ENCODE measurements at regions not wholly inside any gene's neighbourhood (a gene's known extent, or its start where the extent isn't known, plus 50 kb on each side); places are given as distances from the start of the nearest gene placed in this dataset.

DNA sequence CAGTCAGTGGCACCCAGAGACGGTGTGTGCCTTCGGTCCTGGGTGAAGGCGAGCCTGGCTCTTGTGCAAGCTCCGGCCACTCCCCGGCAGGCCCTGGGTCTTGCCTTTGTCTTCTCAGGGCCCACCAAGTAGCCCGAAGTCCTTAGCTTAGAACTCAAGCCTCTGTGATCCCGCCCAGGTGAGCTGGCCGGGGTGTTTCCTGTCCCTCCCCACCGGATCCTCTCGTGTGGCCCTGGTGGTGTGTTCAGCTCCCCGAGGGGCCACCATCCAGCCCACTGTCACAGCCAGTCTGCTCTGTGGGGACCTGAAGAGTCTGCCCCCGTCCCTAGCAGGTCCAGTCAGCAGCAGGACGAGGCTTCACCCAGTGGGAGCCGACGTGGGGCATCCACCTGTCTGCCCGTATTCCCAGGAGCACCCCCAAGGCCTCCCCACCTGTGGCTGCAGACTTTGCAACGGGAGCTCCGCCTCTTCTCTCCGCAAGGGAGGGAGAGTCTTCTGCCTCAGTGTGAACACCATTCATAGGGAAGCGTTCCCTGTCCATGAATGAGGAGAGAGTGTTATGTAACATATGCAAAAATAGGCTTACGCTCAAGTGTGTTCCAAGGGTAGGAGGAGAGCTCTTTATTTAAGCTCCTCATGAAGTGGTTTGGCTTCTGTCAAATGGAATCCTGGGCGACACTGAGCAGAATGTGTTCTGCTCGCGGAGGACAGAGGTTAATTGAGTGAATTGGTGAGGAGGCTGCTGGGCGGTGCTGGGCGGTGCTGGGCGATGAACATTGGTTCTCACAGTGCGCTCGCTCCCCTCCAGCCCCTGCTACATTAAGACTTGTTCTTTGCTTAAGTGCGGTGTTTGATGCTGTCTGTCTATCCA is 108.9 kb downstream of the CRYAA start:
- Mint-ChIP-seq H3K36me3 (ENCODE audit: low read depth) (no peaks in the 10 kb centered on the region), H3K27me3 (ENCODE audit: insufficient read depth, low read depth, poor library complexity) (peaks cover 26% of the 10 kb centered on the region), H3K27ac (no peak overlapping the region), H3K9me3 (no peaks in the 10 kb centered on the region), H3K4me1 (peaks cover 32% of the 10 kb centered on the region), H3K4me3 (peak overlapping the region; percentile 45; the same call in 1 of the 3 replicates)
- Histone ChIP-seq H3K36me3 (ENCODE audit: insufficient read depth) (no peaks in the 10 kb centered on the region), H3K27me3 (ENCODE audit: insufficient read depth) (no peaks in the 10 kb centered on the region), H4K20me1 (replicated peaks; ENCODE audit: insufficient read depth) (no peaks in the 10 kb centered on the region), H3K9me2 (ENCODE audit: insufficient read depth) (no peaks in the 10 kb centered on the region), H3K79me2 (replicated peaks; ENCODE audit: insufficient read depth) (no peaks in the 10 kb centered on the region), H3F3A (replicated peaks; ENCODE audit: low read depth) (no peaks in the 10 kb centered on the region), H3K4me3 (no peak overlapping the region), H3K4me1 (ENCODE audit: insufficient read depth) (0 out of 2 replicates have a peak, but pooled peaks cover 8% of the 10 kb centered on the region), H3K27ac (ENCODE audit: low read depth) (no peak overlapping the region), H3K4me2 (no peak overlapping the region), H2AFZ (peak overlapping the region; percentile 93)
- ATAC-seq (peak; percentile 69), DNase-seq (ENCODE audit: low spot score) (no peak)
- no peak for TF ChIP-seq POLR2AphosphoS5 (IDR thresholded peaks at IDR 0.05; ENCODE audit: low read depth)
- TF ChIP-seq, protein P1, sequence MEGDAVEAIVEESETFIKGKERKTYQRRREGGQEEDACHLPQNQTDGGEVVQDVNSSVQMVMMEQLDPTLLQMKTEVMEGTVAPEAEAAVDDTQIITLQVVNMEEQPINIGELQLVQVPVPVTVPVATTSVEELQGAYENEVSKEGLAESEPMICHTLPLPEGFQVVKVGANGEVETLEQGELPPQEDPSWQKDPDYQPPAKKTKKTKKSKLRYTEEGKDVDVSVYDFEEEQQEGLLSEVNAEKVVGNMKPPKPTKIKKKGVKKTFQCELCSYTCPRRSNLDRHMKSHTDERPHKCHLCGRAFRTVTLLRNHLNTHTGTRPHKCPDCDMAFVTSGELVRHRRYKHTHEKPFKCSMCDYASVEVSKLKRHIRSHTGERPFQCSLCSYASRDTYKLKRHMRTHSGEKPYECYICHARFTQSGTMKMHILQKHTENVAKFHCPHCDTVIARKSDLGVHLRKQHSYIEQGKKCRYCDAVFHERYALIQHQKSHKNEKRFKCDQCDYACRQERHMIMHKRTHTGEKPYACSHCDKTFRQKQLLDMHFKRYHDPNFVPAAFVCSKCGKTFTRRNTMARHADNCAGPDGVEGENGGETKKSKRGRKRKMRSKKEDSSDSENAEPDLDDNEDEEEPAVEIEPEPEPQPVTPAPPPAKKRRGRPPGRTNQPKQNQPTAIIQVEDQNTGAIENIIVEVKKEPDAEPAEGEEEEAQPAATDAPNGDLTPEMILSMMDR (conservative IDR thresholded peaks at IDR 0.05; ENCODE audit: low read depth in 2 of 2): no peak
- no peak for TF ChIP-seq ZNF331 (CRISPR knock-in tag; IDR thresholded peaks at IDR 0.05; ENCODE audit: low read depth)
- no peak for TF ChIP-seq NANOG (IDR thresholded peaks at IDR 0.05; ENCODE audit: borderline replicate concordance)
- TF ChIP-seq, protein P2, sequence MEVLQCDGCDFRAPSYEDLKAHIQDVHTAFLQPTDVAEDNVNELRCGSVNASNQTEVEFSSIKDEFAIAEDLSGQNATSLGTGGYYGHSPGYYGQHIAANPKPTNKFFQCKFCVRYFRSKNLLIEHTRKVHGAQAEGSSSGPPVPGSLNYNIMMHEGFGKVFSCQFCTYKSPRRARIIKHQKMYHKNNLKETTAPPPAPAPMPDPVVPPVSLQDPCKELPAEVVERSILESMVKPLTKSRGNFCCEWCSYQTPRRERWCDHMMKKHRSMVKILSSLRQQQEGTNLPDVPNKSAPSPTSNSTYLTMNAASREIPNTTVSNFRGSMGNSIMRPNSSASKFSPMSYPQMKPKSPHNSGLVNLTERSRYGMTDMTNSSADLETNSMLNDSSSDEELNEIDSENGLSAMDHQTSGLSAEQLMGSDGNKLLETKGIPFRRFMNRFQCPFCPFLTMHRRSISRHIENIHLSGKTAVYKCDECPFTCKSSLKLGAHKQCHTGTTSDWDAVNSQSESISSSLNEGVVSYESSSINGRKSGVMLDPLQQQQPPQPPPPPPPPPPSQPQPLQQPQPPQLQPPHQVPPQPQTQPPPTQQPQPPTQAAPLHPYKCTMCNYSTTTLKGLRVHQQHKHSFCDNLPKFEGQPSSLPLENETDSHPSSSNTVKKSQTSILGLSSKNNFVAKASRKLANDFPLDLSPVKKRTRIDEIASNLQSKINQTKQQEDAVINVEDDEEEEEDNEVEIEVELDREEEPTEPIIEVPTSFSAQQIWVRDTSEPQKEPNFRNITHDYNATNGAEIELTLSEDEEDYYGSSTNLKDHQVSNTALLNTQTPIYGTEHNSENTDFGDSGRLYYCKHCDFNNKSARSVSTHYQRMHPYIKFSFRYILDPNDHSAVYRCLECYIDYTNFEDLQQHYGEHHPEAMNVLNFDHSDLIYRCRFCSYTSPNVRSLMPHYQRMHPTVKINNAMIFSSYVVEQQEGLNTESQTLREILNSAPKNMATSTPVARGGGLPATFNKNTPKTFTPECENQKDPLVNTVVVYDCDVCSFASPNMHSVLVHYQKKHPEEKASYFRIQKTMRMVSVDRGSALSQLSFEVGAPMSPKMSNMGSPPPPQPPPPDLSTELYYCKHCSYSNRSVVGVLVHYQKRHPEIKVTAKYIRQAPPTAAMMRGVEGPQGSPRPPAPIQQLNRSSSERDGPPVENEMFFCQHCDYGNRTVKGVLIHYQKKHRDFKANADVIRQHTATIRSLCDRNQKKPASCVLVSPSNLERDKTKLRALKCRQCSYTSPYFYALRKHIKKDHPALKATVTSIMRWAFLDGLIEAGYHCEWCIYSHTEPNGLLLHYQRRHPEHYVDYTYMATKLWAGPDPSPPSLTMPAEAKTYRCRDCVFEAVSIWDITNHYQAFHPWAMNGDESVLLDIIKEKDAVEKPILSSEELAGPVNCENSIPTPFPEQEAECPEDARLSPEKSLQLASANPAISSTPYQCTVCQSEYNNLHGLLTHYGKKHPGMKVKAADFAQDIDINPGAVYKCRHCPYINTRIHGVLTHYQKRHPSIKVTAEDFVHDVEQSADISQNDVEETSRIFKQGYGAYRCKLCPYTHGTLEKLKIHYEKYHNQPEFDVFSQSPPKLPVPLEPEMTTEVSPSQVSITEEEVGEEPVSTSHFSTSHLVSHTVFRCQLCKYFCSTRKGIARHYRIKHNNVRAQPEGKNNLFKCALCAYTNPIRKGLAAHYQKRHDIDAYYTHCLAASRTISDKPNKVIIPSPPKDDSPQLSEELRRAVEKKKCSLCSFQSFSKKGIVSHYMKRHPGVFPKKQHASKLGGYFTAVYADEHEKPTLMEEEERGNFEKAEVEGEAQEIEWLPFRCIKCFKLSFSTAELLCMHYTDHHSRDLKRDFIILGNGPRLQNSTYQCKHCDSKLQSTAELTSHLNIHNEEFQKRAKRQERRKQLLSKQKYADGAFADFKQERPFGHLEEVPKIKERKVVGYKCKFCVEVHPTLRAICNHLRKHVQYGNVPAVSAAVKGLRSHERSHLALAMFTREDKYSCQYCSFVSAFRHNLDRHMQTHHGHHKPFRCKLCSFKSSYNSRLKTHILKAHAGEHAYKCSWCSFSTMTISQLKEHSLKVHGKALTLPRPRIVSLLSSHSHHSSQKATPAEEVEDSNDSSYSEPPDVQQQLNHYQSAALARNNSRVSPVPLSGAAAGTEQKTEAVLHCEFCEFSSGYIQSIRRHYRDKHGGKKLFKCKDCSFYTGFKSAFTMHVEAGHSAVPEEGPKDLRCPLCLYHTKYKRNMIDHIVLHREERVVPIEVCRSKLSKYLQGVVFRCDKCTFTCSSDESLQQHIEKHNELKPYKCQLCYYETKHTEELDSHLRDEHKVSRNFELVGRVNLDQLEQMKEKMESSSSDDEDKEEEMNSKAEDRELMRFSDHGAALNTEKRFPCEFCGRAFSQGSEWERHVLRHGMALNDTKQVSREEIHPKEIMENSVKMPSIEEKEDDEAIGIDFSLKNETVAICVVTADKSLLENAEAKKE (CRISPR knock-in tag; IDR thresholded peaks at IDR 0.05): no peak
- TF ChIP-seq EZH2 (IDR thresholded peaks at IDR 0.05; ENCODE audit: low read depth, unreplicated experiment): no peak
- TF ChIP-seq, protein P3, sequence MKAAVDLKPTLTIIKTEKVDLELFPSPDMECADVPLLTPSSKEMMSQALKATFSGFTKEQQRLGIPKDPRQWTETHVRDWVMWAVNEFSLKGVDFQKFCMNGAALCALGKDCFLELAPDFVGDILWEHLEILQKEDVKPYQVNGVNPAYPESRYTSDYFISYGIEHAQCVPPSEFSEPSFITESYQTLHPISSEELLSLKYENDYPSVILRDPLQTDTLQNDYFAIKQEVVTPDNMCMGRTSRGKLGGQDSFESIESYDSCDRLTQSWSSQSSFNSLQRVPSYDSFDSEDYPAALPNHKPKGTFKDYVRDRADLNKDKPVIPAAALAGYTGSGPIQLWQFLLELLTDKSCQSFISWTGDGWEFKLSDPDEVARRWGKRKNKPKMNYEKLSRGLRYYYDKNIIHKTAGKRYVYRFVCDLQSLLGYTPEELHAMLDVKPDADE (IDR thresholded peaks at IDR 0.05): no peak
- no peak for TF ChIP-seq ZNF114 (CRISPR knock-in tag; IDR thresholded peaks at IDR 0.05)
- TF ChIP-seq, protein P4, sequence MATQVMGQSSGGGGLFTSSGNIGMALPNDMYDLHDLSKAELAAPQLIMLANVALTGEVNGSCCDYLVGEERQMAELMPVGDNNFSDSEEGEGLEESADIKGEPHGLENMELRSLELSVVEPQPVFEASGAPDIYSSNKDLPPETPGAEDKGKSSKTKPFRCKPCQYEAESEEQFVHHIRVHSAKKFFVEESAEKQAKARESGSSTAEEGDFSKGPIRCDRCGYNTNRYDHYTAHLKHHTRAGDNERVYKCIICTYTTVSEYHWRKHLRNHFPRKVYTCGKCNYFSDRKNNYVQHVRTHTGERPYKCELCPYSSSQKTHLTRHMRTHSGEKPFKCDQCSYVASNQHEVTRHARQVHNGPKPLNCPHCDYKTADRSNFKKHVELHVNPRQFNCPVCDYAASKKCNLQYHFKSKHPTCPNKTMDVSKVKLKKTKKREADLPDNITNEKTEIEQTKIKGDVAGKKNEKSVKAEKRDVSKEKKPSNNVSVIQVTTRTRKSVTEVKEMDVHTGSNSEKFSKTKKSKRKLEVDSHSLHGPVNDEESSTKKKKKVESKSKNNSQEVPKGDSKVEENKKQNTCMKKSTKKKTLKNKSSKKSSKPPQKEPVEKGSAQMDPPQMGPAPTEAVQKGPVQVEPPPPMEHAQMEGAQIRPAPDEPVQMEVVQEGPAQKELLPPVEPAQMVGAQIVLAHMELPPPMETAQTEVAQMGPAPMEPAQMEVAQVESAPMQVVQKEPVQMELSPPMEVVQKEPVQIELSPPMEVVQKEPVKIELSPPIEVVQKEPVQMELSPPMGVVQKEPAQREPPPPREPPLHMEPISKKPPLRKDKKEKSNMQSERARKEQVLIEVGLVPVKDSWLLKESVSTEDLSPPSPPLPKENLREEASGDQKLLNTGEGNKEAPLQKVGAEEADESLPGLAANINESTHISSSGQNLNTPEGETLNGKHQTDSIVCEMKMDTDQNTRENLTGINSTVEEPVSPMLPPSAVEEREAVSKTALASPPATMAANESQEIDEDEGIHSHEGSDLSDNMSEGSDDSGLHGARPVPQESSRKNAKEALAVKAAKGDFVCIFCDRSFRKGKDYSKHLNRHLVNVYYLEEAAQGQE (IDR thresholded peaks at IDR 0.05; ENCODE audit: unreplicated experiment): no peak
- no peak for TF ChIP-seq CREB1 (CRISPR knock-in tag; IDR thresholded peaks at IDR 0.05; ENCODE audit: low read depth)
- TF ChIP-seq STAT1 (IDR thresholded peaks at IDR 0.05; ENCODE audit: unreplicated experiment): no peak

Data from GM23338 (cell line).